ENCODE measurements at regions not wholly inside any gene's neighbourhood (a gene's known extent, or its start where the extent isn't known, plus 50 kb on each side); places are given as distances from the start of the nearest gene placed in this dataset.
"Not testable (repeated sequence)": the region's sequence is repeated elsewhere in the genome, so short reads cannot be mapped to it uniquely, and the experiment has no call there.

- H3K27me3 Mint-ChIP-seq = peaks cover 3% of the 10 kb centered on the region
- ATAC-seq (no peak), DNase-seq (no peak)
- H3K27ac Mint-ChIP-seq = no peak overlapping the region
- H3K4me3 Mint-ChIP-seq = no peak overlapping the region
- H3K36me3 Mint-ChIP-seq (ENCODE audit: low read depth) = no peaks in the 10 kb centered on the region
- H3K9me3 Mint-ChIP-seq = no peaks in the 10 kb centered on the region
- H3K4me1 Mint-ChIP-seq = no peaks in the 10 kb centered on the region
These were observed 53.1 kb upstream of the BEND4 start for GRCh38 chr4:42205541-42205940.

DNA sequence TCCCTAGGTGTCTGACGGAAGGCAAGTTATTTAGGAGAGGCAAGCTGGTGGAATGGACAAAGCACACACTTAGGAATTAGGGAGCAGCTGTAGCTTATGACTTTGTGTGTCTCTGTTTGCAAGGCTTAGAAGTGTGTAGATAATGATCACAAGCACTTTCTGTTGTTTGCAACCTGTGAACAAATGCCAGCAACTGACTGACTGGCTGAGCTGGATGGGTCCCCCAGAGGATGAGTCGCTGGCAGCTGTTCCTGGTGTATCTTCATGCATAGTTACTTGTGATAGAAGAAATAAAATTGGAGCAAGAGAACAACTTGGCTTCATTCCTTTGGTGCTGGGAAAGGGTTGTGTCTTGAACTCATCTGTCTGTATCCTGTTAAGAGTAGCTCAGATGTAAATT is 64.2 kb upstream of the BEND4 start:
- Mint-ChIP-seq H3K36me3 (ENCODE audit: low read depth) (no peaks in the 10 kb centered on the region), H3K4me1 (no peaks in the 10 kb centered on the region), H3K27me3 (peaks cover 2% of the 10 kb centered on the region), H3K4me3 (no peak overlapping the region), H3K9me3 (no peaks in the 10 kb centered on the region), H3K27ac (no peak overlapping the region)
- ATAC-seq (no peak), DNase-seq (no peak)

DNA sequence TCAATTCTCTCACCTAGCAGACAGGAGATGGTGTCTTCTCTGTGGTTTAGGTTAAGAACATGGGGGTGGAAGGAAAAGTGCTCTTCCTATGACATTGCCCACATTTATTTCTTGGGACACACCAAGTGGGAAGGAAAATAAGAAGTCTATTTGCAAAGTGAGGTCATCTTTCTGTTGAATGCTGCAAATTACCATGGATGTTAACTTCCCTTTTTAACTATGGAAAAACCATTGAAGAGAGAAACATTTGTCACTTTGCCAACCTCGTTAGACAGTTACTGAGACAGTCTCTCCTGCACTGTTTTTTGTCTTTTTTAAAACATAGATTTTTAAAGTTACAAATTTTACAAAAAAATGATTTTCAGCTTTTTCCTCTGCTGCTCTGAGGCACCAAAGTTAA is 72.8 kb upstream of the BEND4 start:
- no peak overlapping the region for H3K4me3 Mint-ChIP-seq
- no peak overlapping the region for H3K27ac Mint-ChIP-seq
- no peak for ATAC-seq
- peaks cover 8% of the 10 kb centered on the region for H3K27me3 Mint-ChIP-seq
- DNase-seq = no peak
- no peaks in the 10 kb centered on the region for H3K4me1 Mint-ChIP-seq
- H3K9me3 Mint-ChIP-seq = no peaks in the 10 kb centered on the region
- H3K36me3 Mint-ChIP-seq (ENCODE audit: low read depth) = no peaks in the 10 kb centered on the region

DNA sequence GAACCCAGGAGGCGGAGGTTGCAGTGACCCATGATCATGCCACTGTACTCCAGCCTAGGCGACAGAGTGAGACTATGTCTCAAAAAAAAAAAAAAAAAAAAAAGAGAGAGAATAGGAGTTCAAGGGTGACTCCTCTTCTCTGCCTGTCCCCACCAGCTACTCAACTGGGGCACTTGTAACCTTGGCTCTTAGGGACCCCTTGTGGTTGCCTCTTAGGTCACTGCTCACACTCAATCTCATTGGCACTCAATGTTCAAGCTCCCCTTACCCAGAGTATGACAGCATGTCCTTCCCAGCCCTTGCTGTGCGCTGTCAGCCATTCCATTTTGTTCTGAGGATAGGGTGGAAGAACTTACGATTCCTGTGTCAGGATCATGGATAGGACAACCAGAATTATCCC is 82.4 kb upstream of the BEND4 start:
- ATAC-seq (no peak), DNase-seq (no peak)
- no peaks in the 10 kb centered on the region for H3K36me3 Mint-ChIP-seq (ENCODE audit: low read depth)

GRCh38 chr4:42235304-42236021 is 83.0 kb upstream of the BEND4 start:
- Mint-ChIP-seq H3K36me3 (ENCODE audit: low read depth) (no peaks in the 10 kb centered on the region), H3K4me1 (no peaks in the 10 kb centered on the region), H3K4me3 (no peak overlapping the region), H3K27me3 (peaks cover 2% of the 10 kb centered on the region), H3K9me3 (no peaks in the 10 kb centered on the region), H3K27ac (no peak overlapping the region)
- ATAC-seq = no peak
- no peak for DNase-seq

More for the DNA sequence above, 82.4 kb upstream of the BEND4 start:
- no peak overlapping the region for H3K27ac Mint-ChIP-seq
- H3K9me3 Mint-ChIP-seq = no peaks in the 10 kb centered on the region
- H3K4me1 Mint-ChIP-seq = no peaks in the 10 kb centered on the region
- no peak overlapping the region for H3K4me3 Mint-ChIP-seq
- H3K27me3 Mint-ChIP-seq = peaks cover 2% of the 10 kb centered on the region

DNA sequence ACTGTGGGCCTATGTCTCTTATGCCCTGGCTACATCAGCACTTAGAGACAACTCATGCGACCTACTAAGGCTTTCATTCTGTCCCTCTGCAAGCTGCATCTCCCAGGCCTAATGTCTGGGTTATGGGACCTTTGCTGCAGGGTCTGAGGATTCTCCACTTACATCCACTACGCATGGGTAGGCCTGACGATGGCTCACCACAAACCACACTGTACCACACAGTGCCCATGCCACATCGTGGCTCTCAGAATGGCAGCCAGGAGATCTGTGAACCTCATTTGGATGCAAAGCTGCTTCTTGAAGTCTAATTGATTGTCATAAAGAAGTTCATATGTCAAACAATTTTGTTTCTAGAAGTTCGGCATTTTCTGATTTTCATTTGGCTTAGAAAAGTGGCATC is 84.6 kb upstream of the BEND4 start:
- H3K4me3 Mint-ChIP-seq = no peak overlapping the region

DNA sequence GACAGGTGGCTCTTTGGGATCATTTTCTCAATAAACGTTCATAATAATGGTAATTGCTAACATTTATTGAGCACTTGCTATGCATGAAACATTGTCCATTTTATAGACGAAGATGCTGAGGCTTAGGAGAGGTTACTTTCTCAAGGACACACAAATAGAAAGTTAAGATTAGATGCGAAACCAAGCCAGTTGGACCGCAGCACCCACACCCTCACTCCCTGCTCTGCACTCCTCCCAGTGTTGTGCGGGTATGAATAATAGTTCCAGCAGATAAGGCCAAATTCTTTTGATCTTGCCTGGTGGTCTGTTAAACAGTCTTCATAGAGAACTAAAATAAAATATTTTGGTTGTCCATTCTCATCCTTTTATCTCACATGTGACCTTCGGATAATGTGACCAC is 85.0 kb upstream of the BEND4 start:
- DNase-seq (no peak), ATAC-seq (no peak)
- H3K4me3 Mint-ChIP-seq = no peak overlapping the region
- no peak overlapping the region for H3K27ac Mint-ChIP-seq
- no peaks in the 10 kb centered on the region for H3K27me3 Mint-ChIP-seq
- no peaks in the 10 kb centered on the region for H3K9me3 Mint-ChIP-seq
- no peaks in the 10 kb centered on the region for H3K36me3 Mint-ChIP-seq (ENCODE audit: low read depth)
- no peaks in the 10 kb centered on the region for H3K4me1 Mint-ChIP-seq

More for the DNA sequence above, 84.6 kb upstream of the BEND4 start:
- ATAC-seq = no peak
- Mint-ChIP-seq H3K27ac (no peak overlapping the region), H3K27me3 (no peaks in the 10 kb centered on the region), H3K36me3 (ENCODE audit: low read depth) (no peaks in the 10 kb centered on the region), H3K4me1 (no peaks in the 10 kb centered on the region), H3K9me3 (no peaks in the 10 kb centered on the region)
- DNase-seq = no peak

GRCh38 chr4:42248972-42249371 is 96.5 kb upstream of the BEND4 start:
- H3K4me1 Mint-ChIP-seq = no peaks in the 10 kb centered on the region
- DNase-seq (no peak), ATAC-seq (no peak)
- H3K9me3 Mint-ChIP-seq = no peaks in the 10 kb centered on the region
- H3K4me3 Mint-ChIP-seq = no peak overlapping the region
- H3K36me3 Mint-ChIP-seq (ENCODE audit: low read depth) = no peaks in the 10 kb centered on the region
- H3K27ac Mint-ChIP-seq = no peak overlapping the region
- H3K27me3 Mint-ChIP-seq = no peaks in the 10 kb centered on the region

- no peaks in the 10 kb centered on the region for H3K4me1 Mint-ChIP-seq
- H3K27ac Mint-ChIP-seq = no peak overlapping the region
- H3K4me3 Mint-ChIP-seq = no peak overlapping the region
- no peaks in the 10 kb centered on the region for H3K36me3 Mint-ChIP-seq (ENCODE audit: low read depth)
- no peaks in the 10 kb centered on the region for H3K27me3 Mint-ChIP-seq
- no peaks in the 10 kb centered on the region for H3K9me3 Mint-ChIP-seq
- DNase-seq (no peak), ATAC-seq (no peak)
These were observed 99.9 kb upstream of the BEND4 start for GRCh38 chr4:42252315-42252714.

- H3K27ac Mint-ChIP-seq = not testable (repeated sequence)
These were observed 105.2 kb upstream of the BEND4 start for GRCh38 chr4:42257645-42258044.

DNA sequence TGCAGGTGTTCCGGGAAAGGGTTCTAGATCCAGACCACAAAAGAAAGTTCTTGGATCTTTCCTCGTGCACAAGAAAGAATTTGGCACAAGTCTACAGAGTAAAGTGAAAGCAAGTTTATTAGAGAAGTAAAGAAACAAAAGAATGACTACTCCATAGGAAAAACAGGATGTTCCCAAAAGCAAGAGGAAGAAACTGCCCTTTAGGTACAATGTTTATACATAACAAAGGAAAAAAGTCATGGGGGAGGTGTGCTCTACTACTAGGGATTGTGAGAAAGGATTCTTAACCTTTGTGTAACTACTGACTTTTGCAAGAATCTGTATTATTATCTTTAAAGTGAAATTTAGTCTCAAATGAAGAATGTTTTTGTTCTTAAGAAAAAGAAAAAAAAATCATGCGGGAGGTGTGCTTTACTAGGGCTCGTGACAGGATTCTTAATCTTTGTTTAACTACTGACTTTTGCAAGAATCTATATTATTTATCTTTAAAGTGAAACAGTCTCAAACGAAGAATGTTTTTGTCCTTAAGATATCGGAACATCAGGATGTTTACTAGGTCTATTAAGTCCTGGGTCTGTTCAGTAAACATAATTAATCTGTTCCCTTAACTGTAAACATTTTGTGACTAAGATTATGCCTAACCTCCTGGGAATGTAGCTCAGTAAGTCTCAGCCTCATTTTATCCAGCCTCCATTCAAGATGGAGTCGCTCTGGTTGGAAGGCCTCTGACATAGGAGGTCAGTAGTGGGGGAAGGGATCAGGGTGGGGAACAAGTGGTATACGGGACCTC is 110.4 kb upstream of the BEND4 start:
- Mint-ChIP-seq H3K27ac (no peak overlapping the region), H3K9me3 (no peaks in the 10 kb centered on the region), H3K4me3 (no peak overlapping the region), H3K4me1 (no peaks in the 10 kb centered on the region), H3K27me3 (peaks cover 2% of the 10 kb centered on the region), H3K36me3 (ENCODE audit: low read depth) (no peaks in the 10 kb centered on the region)
- ATAC-seq (no peak), DNase-seq (no peak)

More at GRCh38 chr4:42257645-42258044, 105.2 kb upstream of the BEND4 start:
- not testable (repeated sequence) for H3K4me3 Mint-ChIP-seq; H3K36me3 Mint-ChIP-seq (ENCODE audit: low read depth); ATAC-seq; H3K9me3 Mint-ChIP-seq; H3K4me1 Mint-ChIP-seq; H3K27me3 Mint-ChIP-seq; DNase-seq

DNA sequence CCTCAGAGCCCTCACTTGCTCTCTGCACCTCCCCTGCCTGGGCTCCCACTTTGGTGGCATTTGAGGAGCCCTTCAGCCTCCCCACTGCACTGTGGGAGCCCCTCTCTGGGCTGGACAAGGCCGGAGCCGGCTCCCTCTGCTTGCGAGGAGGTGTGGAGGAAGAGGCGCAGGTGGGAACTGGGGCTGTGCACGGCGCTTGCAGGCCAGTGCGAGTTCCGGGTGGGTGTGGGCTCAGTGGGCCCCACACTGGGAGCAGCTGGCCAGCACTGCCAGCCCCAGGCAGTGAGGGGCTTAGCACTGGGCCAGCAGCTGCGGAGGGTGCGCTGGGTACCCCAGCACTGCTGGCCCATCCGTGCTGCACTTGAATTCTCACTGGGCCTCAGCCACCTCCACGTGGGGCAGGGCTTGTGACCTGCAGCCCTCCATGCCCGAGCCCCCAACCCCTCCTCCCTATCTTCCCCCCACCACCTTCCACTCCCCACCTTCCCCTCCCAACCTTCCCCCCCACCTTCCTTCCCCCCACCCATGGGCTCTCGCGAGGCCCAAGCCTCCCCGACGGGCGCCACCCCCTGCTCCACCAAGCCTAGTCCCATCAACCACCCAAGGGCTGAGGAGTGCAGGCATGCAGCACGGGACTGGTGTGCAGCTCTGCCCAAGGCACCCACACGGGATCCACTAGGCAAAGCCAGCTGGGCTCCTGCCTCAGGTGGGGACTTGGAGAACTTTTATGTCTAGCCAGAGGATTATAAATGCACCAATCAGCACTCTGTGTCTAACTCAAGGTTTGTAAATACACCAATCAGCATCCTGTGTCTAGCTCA is 113.5 kb upstream of the BEND4 start:
- Mint-ChIP-seq H3K36me3 (ENCODE audit: low read depth) (no peaks in the 10 kb centered on the region), H3K27me3 (no peaks in the 10 kb centered on the region), H3K4me3 (no peak overlapping the region), H3K9me3 (no peaks in the 10 kb centered on the region), H3K27ac (no peak overlapping the region), H3K4me1 (no peaks in the 10 kb centered on the region)
- ATAC-seq (no peak), DNase-seq (no peak)

DNA sequence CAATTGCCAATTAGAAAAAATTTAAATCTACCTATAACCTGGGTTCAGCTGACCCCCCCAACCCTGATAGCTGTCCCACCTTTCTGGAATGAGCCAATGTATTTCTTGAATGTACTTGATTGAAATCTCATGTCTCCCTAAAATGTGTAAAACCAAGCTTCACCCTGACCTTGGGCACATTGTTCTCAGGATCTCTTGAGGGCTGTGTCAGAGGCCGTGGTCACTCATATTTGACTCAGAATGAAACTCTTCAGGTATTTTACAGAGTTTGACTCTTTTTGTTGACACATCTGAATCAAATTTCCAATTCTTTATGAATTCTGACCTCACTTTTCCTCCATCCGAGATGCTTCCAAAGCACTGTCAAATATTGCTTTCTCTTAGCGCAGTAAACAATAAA is 115.3 kb upstream of the BEND4 start:
- no peaks in the 10 kb centered on the region for H3K4me1 Mint-ChIP-seq
- DNase-seq (no peak), ATAC-seq (no peak)
- no peak overlapping the region for H3K4me3 Mint-ChIP-seq
- no peaks in the 10 kb centered on the region for H3K9me3 Mint-ChIP-seq
- peaks cover 2% of the 10 kb centered on the region for H3K27me3 Mint-ChIP-seq
- no peak overlapping the region for H3K27ac Mint-ChIP-seq
- no peaks in the 10 kb centered on the region for H3K36me3 Mint-ChIP-seq (ENCODE audit: low read depth)

DNA sequence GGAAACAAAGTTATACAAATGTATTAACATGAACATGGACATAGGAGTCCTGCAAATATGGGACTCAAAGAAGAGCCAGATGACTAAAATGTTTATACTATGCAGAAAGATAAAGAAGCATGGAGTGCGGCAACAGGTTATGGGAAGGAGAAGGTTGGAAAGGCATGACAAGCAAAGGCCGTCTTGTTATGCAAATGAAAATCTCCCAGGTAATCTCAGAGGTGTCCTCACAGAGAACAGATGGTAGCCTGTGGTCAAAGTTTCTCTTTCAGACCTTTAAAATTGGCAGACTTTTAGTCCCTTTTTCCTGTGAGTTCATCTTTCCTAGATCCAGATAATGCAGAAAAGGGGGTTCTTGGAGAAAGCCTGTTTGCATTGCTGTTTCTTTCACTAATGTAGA is 116.4 kb upstream of the BEND4 start:
- Mint-ChIP-seq H3K27me3 (peaks cover 5% of the 10 kb centered on the region), H3K9me3 (no peaks in the 10 kb centered on the region), H3K36me3 (ENCODE audit: low read depth) (no peaks in the 10 kb centered on the region)

GRCh38 chr4:42271096-42271495 is 118.6 kb upstream of the BEND4 start:
- no peaks in the 10 kb centered on the region for H3K4me1 Mint-ChIP-seq
- H3K27ac Mint-ChIP-seq = no peak overlapping the region
- ATAC-seq (no peak), DNase-seq (no peak)
- peaks cover 5% of the 10 kb centered on the region for H3K27me3 Mint-ChIP-seq
- H3K9me3 Mint-ChIP-seq = no peaks in the 10 kb centered on the region
- no peak overlapping the region for H3K4me3 Mint-ChIP-seq
- no peaks in the 10 kb centered on the region for H3K36me3 Mint-ChIP-seq (ENCODE audit: low read depth)

More for the DNA sequence above, 116.4 kb upstream of the BEND4 start:
- Mint-ChIP-seq H3K4me1 (no peaks in the 10 kb centered on the region), H3K27ac (no peak overlapping the region), H3K4me3 (no peak overlapping the region)
- no peak for DNase-seq
- no peak for ATAC-seq

All from activated naive CD8-positive, alpha-beta T cell treated with anti-CD3 and anti-CD28 coated beads, Interleukin-2, amount 50 U/mL, for 24 hours (primary cell).